Activated CD4-positive, alpha-beta memory T cell treated with anti-CD3 and anti-CD28 coated beads, Interleukin-2, amount 10 ng/mL, durations not matched to agents 7 days and 5 days (primary cell): ENCODE measurements at regions not wholly inside any gene's neighbourhood (a gene's known extent, or its start where the extent isn't known, plus 50 kb on each side); places are given as distances from the start of the nearest gene placed in this dataset.
"Not testable (repeated sequence)": the region's sequence is repeated elsewhere in the genome, so short reads cannot be mapped to it uniquely, and the experiment has no call there.

ENCODE experiments used
- CTCF ChIA-PET: fragments of 350-600 bp; sonication (Branson Sonifier 250); formaldehyde crosslinking; loops from one replicate; lab custom pipeline; 2021; ENCODE audit warnings: antibody characterized with exemption, inconsistent platforms; lab: Charles Lee
- POLR2A ChIA-PET: fragments of 350-600 bp; sonication (Branson Sonifier 250); formaldehyde crosslinking; loops from one replicate; lab custom pipeline; 2021; ENCODE audit warnings: antibody characterized with exemption; lab: Charles Lee
- DNase-seq: peaks from one replicate; pipeline ENCODE4 v3.0.0-alpha.2; 2020
- H3K27ac Mint-ChIP-seq: one replicate; pipeline ENCODE4 v1.8.0; 2021; ENCODE audit warnings: mild to moderate bottlenecking, mixed read lengths
- H3K27me3 Mint-ChIP-seq: one replicate; pipeline ENCODE4 v1.8.0; 2021; ENCODE audit warnings: mixed read lengths
- H3K36me3 Mint-ChIP-seq: one replicate; pipeline ENCODE4 v1.8.0; 2021; ENCODE audit warnings: low read depth, mixed read lengths
- H3K4me1 Mint-ChIP-seq: one replicate; pipeline ENCODE4 v1.8.0; 2021; ENCODE audit warnings: mixed read lengths
- H3K4me3 Mint-ChIP-seq: one replicate; pipeline ENCODE4 v1.8.0; 2021; ENCODE audit warnings: mild to moderate bottlenecking, mixed read lengths
- H3K9me3 Mint-ChIP-seq: one replicate; pipeline ENCODE4 v1.8.0; 2021; ENCODE audit warnings: mixed read lengths

GRCh38 chr6:134819236-134819635 lies 130.7 kb downstream of the ALDH8A1 start:
- Mint-ChIP-seq H3K27ac (no peak overlapping the region), H3K4me3 (no peak overlapping the region), H3K4me1 (peaks cover 3% of the 10 kb centered on the region), H3K9me3 (no peaks in the 10 kb centered on the region), H3K36me3 (no peaks in the 10 kb centered on the region), H3K27me3 (peaks cover 2% of the 10 kb centered on the region)
- ChIA-PET CTCF (interaction anchor here (1.6 kb wide), 1 partner anchor 663 kb away, joined by 5 read pairs; no protein-coding TSS in a partner anchor), POLR2A (no interaction called here)
- DNase-seq, result no peak

- Mint-ChIP-seq H3K4me1 (no peaks in the 10 kb centered on the region), H3K4me3 (no peak overlapping the region), H3K9me3 (no peaks in the 10 kb centered on the region), H3K27ac (no peak overlapping the region), H3K36me3 (no peaks in the 10 kb centered on the region), H3K27me3 (no peaks in the 10 kb centered on the region)
- no peak for DNase-seq
- ChIA-PET CTCF (no interaction called here), POLR2A (no interaction called here)
Measured at GRCh38 chr6:134817448-134817847, 132.5 kb downstream of the ALDH8A1 start.

- Mint-ChIP-seq H3K27ac (no peak overlapping the region), H3K9me3 (no peaks in the 10 kb centered on the region)
Measured at GRCh38 chr6:134816780-134817179, 133.1 kb downstream of the ALDH8A1 start.

GRCh38 chr6:134816300-134816699 lies 133.6 kb downstream of the ALDH8A1 start:
- POLR2A ChIA-PET, result no interaction called here
- Mint-ChIP-seq H3K27ac (no peak overlapping the region), H3K9me3 (no peaks in the 10 kb centered on the region)

More at GRCh38 chr6:134816780-134817179, 133.1 kb downstream of the ALDH8A1 start:
- DNase-seq, result no peak
- H3K4me3 Mint-ChIP-seq, result no peak overlapping the region
- ChIA-PET POLR2A (no interaction called here), CTCF (no interaction called here)
- no peaks in the 10 kb centered on the region for H3K27me3 Mint-ChIP-seq
- H3K36me3 Mint-ChIP-seq, result no peaks in the 10 kb centered on the region
- no peaks in the 10 kb centered on the region for H3K4me1 Mint-ChIP-seq

GRCh38 chr6:134814076-134814695 lies 135.7 kb downstream of the ALDH8A1 start:
- no peak for DNase-seq
- CTCF ChIA-PET, result no interaction called here
- Mint-ChIP-seq H3K27me3 (peaks cover 5% of the 10 kb centered on the region), H3K36me3 (no peaks in the 10 kb centered on the region), H3K9me3 (no peaks in the 10 kb centered on the region), H3K4me1 (no peaks in the 10 kb centered on the region), H3K27ac (no peak overlapping the region), H3K4me3 (no peak overlapping the region)
- POLR2A ChIA-PET, result no interaction called here

More at GRCh38 chr6:134816300-134816699, 133.6 kb downstream of the ALDH8A1 start:
- Mint-ChIP-seq H3K27me3 (no peaks in the 10 kb centered on the region), H3K4me3 (no peak overlapping the region), H3K4me1 (no peaks in the 10 kb centered on the region), H3K36me3 (no peaks in the 10 kb centered on the region)
- no peak for DNase-seq
- CTCF ChIA-PET, result interaction anchor here (0.8 kb wide), 1 partner anchor 660 kb away, joined by 5 read pairs; no protein-coding TSS in a partner anchor

- ChIA-PET POLR2A (no interaction called here), CTCF (interaction anchor here (0.6 to 1.6 kb wide), 2 partner anchors 127 to 283 kb away, joined by 3 read pairs; no protein-coding TSS in a partner anchor)
- Mint-ChIP-seq H3K27ac (no peak overlapping the region), H3K36me3 (no peaks in the 10 kb centered on the region), H3K4me3 (no peak overlapping the region), H3K9me3 (no peaks in the 10 kb centered on the region), H3K27me3 (peaks cover 5% of the 10 kb centered on the region), H3K4me1 (no peaks in the 10 kb centered on the region)
- DNase-seq, result no peak
Measured at GRCh38 chr6:134813146-134813545, 136.8 kb downstream of the ALDH8A1 start.

GRCh38 chr6:134810402-134810801 lies 139.5 kb downstream of the ALDH8A1 start:
- Mint-ChIP-seq H3K27ac (no peak overlapping the region), H3K27me3 (peaks cover 10% of the 10 kb centered on the region), H3K36me3 (no peaks in the 10 kb centered on the region), H3K9me3 (no peaks in the 10 kb centered on the region), H3K4me1 (no peaks in the 10 kb centered on the region), H3K4me3 (no peak overlapping the region)
- DNase-seq, result no peak
- ChIA-PET POLR2A (no interaction called here), CTCF (no interaction called here)

GRCh38 chr6:134809130-134809529 lies 140.8 kb downstream of the ALDH8A1 start:
- peaks cover 10% of the 10 kb centered on the region for H3K27me3 Mint-ChIP-seq
- H3K36me3 Mint-ChIP-seq, result no peaks in the 10 kb centered on the region
- H3K4me3 Mint-ChIP-seq, result no peak overlapping the region
- no peaks in the 10 kb centered on the region for H3K4me1 Mint-ChIP-seq
- H3K27ac Mint-ChIP-seq, result no peak overlapping the region
- no peaks in the 10 kb centered on the region for H3K9me3 Mint-ChIP-seq
- CTCF ChIA-PET, result no interaction called here
- DNase-seq, result no peak
- POLR2A ChIA-PET, result no interaction called here

GRCh38 chr6:134806180-134806798 lies 143.6 kb downstream of the ALDH8A1 start:
- Mint-ChIP-seq H3K27ac (no peak overlapping the region), H3K9me3 (no peaks in the 10 kb centered on the region), H3K4me3 (no peak overlapping the region), H3K36me3 (no peaks in the 10 kb centered on the region), H3K4me1 (no peaks in the 10 kb centered on the region), H3K27me3 (peaks cover 10% of the 10 kb centered on the region)
- DNase-seq, result no peak
- ChIA-PET CTCF (no interaction called here), POLR2A (no interaction called here)

- Mint-ChIP-seq H3K4me1 (no peaks in the 10 kb centered on the region), H3K27me3 (peaks cover 6% of the 10 kb centered on the region), H3K4me3 (no peak overlapping the region), H3K27ac (no peak overlapping the region), H3K36me3 (no peaks in the 10 kb centered on the region), H3K9me3 (no peaks in the 10 kb centered on the region)
- DNase-seq, result no peak
- CTCF ChIA-PET, result no interaction called here
- POLR2A ChIA-PET, result no interaction called here
Measured at GRCh38 chr6:134805168-134805567, 144.7 kb downstream of the ALDH8A1 start.

- H3K9me3 Mint-ChIP-seq, DNase-seq, H3K4me3 Mint-ChIP-seq, H3K36me3 Mint-ChIP-seq, H3K27ac Mint-ChIP-seq, H3K4me1 Mint-ChIP-seq, POLR2A ChIA-PET, CTCF ChIA-PET: not testable (repeated sequence)
- peaks cover 11% of the 10 kb centered on the region for H3K27me3 Mint-ChIP-seq
Measured at GRCh38 chr6:134804311-134804710, 145.6 kb downstream of the ALDH8A1 start.

GRCh38 chr6:134802426-134803058 lies 147.4 kb downstream of the ALDH8A1 start:
- CTCF ChIA-PET, result no interaction called here
- peaks cover 12% of the 10 kb centered on the region for H3K27me3 Mint-ChIP-seq
- H3K36me3 Mint-ChIP-seq, result no peaks in the 10 kb centered on the region
- POLR2A ChIA-PET, result no interaction called here
- no peak overlapping the region for H3K4me3 Mint-ChIP-seq
- no peak overlapping the region for H3K27ac Mint-ChIP-seq
- no peak for DNase-seq
- H3K4me1 Mint-ChIP-seq, result no peaks in the 10 kb centered on the region
- H3K9me3 Mint-ChIP-seq, result no peaks in the 10 kb centered on the region

GRCh38 chr6:134797400-134798113 lies 152.3 kb downstream of the ALDH8A1 start:
- Mint-ChIP-seq H3K27me3 (peaks cover 11% of the 10 kb centered on the region), H3K4me1 (no peaks in the 10 kb centered on the region), H3K4me3 (no peak overlapping the region), H3K36me3 (no peaks in the 10 kb centered on the region), H3K9me3 (peaks cover 4% of the 10 kb centered on the region), H3K27ac (no peak overlapping the region)
- DNase-seq, result no peak
- ChIA-PET POLR2A (no interaction called here), CTCF (no interaction called here)
